ENCODE measurements at regions not wholly inside any gene's neighbourhood (a gene's known extent, or its start where the extent isn't known, plus 50 kb on each side); places are given as distances from the start of the nearest gene placed in this dataset.

DNA sequence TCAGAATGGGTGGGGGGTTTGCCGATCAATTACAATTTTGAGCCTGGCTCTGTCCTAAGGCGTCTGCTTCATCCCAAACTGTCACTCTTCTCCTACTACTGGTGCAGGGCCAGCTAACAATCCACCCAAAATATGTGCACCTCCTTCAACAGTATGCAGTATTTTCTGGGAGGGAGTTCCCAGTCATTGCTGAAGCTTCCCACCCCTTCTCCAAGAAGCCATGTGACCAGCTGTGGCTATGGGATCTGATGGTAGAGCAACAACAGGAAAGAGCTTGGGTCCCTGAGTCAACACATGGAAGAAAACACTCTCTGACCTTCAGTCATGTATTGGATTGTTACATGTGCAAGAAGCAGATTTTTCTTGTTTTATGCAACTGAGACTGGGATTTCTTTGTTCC lies 185.7 kb upstream of the GHITM start:
- no peak for DNase-seq
- Histone ChIP-seq H3K27me3 (no peaks in the 10 kb centered on the region), H3K4me3 (replicated peaks in 1 of 3) (no peak overlapping the region), H3K27ac (no peak overlapping the region), H3K9me3 (no peaks in the 10 kb centered on the region), H3K4me1 (no peaks in the 10 kb centered on the region), H3K36me3 (no peaks in the 10 kb centered on the region)
- intact Hi-C loops (cut with DNase I), result no loop called here
- TF ChIP-seq, protein P1, sequence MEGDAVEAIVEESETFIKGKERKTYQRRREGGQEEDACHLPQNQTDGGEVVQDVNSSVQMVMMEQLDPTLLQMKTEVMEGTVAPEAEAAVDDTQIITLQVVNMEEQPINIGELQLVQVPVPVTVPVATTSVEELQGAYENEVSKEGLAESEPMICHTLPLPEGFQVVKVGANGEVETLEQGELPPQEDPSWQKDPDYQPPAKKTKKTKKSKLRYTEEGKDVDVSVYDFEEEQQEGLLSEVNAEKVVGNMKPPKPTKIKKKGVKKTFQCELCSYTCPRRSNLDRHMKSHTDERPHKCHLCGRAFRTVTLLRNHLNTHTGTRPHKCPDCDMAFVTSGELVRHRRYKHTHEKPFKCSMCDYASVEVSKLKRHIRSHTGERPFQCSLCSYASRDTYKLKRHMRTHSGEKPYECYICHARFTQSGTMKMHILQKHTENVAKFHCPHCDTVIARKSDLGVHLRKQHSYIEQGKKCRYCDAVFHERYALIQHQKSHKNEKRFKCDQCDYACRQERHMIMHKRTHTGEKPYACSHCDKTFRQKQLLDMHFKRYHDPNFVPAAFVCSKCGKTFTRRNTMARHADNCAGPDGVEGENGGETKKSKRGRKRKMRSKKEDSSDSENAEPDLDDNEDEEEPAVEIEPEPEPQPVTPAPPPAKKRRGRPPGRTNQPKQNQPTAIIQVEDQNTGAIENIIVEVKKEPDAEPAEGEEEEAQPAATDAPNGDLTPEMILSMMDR (IDR thresholded peaks at IDR 0.05), result no peak
- TF ChIP-seq POLR2A (IDR thresholded peaks at IDR 0.05), result no peak
- WGBS, 2 donors, result 65 to 81% methylated on average over 2 of the region's 2 CpGs

DNA sequence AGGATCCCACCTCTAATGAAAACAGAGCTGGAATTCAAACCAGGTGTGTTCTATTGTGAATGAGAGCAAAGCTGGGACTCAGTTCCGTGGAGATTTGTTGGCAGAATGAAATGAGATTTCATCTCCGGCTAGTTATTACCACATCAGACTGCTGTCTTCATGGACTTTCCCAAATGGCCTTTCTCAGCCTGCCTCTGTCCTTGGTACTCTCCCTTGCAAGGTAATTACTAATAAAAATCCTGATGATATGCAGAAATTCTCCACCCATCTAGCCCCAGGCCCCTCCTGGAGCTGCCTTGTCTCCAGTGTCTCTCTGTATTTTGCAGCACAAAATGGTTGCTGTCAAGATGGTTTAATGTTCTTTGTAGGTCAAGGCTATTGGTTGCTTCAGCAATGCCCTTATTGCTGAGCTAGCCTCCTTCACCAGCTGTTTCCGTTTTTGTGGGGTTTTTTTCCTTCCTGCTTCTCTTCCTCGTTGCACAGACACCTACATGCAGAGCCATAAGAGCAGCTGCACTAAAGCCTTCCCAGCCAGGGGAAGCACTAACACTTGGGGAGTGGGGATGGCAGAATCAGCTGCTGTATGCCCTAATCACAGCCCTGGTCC lies 185.0 kb upstream of the GHITM start:
- Histone ChIP-seq H3K27ac (no peak overlapping the region), H3K4me3 (replicated peaks in 1 of 3) (no peak overlapping the region), H3K27me3 (no peaks in the 10 kb centered on the region), H3K36me3 (no peaks in the 10 kb centered on the region), H3K9me3 (no peaks in the 10 kb centered on the region), H3K4me1 (no peaks in the 10 kb centered on the region)
- intact Hi-C loops (cut with DNase I), result no loop called here
- 48 to 63% methylated on average over 4 of the region's 4 CpGs for WGBS, 2 donors
- no peak for DNase-seq
- no peak for TF ChIP-seq POLR2A (IDR thresholded peaks at IDR 0.05)
- TF ChIP-seq, protein P1 (IDR thresholded peaks at IDR 0.05), result no peak

DNA sequence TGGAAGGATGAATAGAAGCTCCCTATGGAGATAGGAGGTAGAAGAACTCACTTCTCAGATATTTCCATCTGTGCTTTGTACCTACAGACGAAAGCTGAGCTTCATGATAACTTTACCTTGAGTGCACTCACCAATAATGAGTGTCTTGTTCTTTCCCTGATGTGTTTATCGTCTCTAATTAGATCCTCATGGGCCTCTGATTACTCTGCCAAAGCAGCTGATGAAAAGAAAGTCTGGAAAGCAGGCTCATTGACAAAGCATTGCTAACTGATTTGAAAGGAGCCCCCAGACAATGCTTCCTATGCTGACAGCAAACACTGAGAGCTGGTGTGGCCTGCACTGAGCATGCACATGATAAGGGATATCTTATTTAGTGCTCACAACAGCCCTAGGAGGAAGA lies 183.9 kb upstream of the GHITM start:
- no peaks in the 10 kb centered on the region for H3K27me3 ChIP-seq
- no peaks in the 10 kb centered on the region for H3K36me3 ChIP-seq
- no peak overlapping the region for H3K27ac ChIP-seq
- no peak for DNase-seq
- intact Hi-C loops (cut with DNase I), result no loop called here
- H3K4me1 ChIP-seq, result peaks cover 0 to 3% of the 10 kb centered on the region in 2 donors
- no peaks in the 10 kb centered on the region for H3K9me3 ChIP-seq
- no peak for TF ChIP-seq POLR2A (IDR thresholded peaks at IDR 0.05)
- H3K4me3 ChIP-seq (replicated peaks in 1 of 3), result no peak overlapping the region
- 75 to 79% methylated on average over 2 of the region's 2 CpGs for WGBS, 2 donors

DNA sequence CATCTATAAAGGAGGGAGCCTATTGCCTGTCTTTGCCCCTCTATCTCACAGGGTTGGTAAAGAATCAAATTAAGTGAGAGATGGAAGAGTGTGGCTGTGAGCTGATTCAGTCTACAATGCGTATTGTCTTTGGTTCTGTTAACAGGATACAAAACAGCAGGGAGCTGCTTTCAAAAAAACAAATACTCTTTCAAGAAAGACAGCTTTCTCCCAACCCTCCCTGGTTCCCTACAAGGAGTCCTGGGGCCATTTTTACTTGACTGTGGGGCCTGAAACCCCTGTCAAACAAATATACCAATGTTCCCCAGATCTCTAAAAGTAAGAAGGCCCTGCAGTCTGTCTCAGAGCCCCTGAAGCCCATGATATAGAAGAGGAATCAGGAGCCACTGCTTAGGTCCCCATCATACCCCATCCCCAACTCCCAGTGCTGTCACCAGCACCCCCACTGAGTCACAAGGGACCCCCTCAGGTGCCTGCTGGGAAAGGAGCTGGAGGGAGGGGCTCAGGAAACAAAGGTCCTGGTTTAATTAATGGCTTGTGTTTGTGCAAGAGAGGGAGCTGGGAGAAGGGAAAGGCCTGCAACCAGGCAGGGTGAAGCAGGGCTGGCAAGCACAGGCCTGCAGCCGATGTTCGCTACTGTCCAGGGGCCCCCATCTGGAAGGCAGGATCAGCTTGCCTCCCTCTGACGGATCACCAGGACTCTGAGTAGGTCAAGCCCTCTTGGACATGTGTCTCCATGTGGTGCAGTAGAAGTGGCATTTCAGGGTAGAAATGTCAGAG lies 182.0 kb upstream of the GHITM start:
- Histone ChIP-seq H3K4me3 (replicated peaks in 1 of 3) (no peak overlapping the region), H3K4me1 (peaks cover 0 to 3% of the 10 kb centered on the region in 2 donors), H3K27me3 (no peaks in the 10 kb centered on the region), H3K27ac (no peak overlapping the region), H3K36me3 (no peaks in the 10 kb centered on the region), H3K9me3 (no peaks in the 10 kb centered on the region)
- intact Hi-C loops (cut with DNase I), result no loop called here
- TF ChIP-seq POLR2A (IDR thresholded peaks at IDR 0.05), result no peak
- TF ChIP-seq, protein P1 (IDR thresholded peaks at IDR 0.05), result no peak
- no peak for DNase-seq
- 89 to 90% methylated on average over 4 of the region's 4 CpGs for WGBS, 2 donors

DNA sequence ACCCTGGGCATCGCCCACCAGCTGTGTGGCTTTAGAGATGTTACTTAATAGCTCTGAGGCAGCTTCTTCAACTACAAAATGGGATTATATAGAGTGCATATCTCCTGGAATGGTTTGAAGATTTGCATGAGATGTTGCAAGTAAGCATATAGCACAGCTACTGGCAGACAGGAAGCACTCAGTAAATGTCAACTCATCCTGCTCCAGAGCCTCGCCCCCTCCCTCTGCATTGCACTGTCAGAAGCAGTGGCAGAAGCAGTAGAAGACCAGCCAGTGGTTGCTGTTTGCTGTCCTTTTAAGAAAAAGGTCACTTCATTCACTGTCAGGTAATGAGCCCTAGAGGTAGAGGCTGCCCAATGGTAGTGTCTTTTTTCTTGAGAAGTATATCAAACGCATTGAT lies 180.0 kb upstream of the GHITM start:
- Histone ChIP-seq H3K27me3 (no peaks in the 10 kb centered on the region), H3K4me3 (replicated peaks in 1 of 3) (no peak overlapping the region), H3K4me1 (peaks cover 0 to 3% of the 10 kb centered on the region in 2 donors), H3K27ac (no peak overlapping the region), H3K36me3 (no peaks in the 10 kb centered on the region), H3K9me3 (no peaks in the 10 kb centered on the region)
- peak in 1 of 2 donors; percentile 2 for DNase-seq
- intact Hi-C loops (cut with DNase I), result no loop called here
- WGBS, 2 donors, result 78 to 88% methylated on average over 3 of the region's 3 CpGs
- TF ChIP-seq POLR2A (IDR thresholded peaks at IDR 0.05), result no peak
- TF ChIP-seq, protein P1 (IDR thresholded peaks at IDR 0.05), result no peak

All from thyroid gland (tissue), 4 donors.